Heart right ventricle (tissue), 16 donors: ENCODE measurements at regions not wholly inside any gene's neighbourhood (a gene's known extent, or its start where the extent isn't known, plus 50 kb on each side); places are given as distances from the start of the nearest gene placed in this dataset.

Experiments
- ATAC-seq, 8 donors: fragments of 200-7000 bp; cut with Tn5 transposase; one replicate each; pipeline ENCODE4 v1.9.1; 2020; ENCODE audit warnings: mild to moderate bottlenecking in 8 of 8, moderate library complexity in 8 of 8, moderate number of reproducible peaks in 1 of 8
- DNase-seq, 2 donors: peaks; one replicate each; pipeline ENCODE4 v3.0.0-alpha.2; 2020
- H3K27ac ChIP-seq, 10 donors: fragments of 200-600 bp; sonication (generic) in 2 of 10; one replicate each; pipeline versions ENCODE4 v1.5.0 to v1.8.0; 2020 to 2022; ENCODE audit warnings: mild to moderate bottlenecking in 3 of 10
- H3K27me3 ChIP-seq, 7 donors: fragments of 200-600 bp; one replicate each; pipeline ENCODE4 v1.8.0; 2021 to 2022; ENCODE audit warnings: mild to moderate bottlenecking in 2 of 7
- H3K36me3 ChIP-seq, 9 donors: fragments of 200-600 bp; sonication (generic) in 1 of 9; one replicate each; pipeline versions ENCODE4 v1.5.0 to v1.8.0; 2020 to 2022; ENCODE audit warnings: mild to moderate bottlenecking in 2 of 9
- H3K4me1 ChIP-seq, 9 donors: fragments of 200-600 bp; sonication (generic) in 1 of 9; one replicate each; pipeline versions ENCODE4 v1.5.0 to v1.8.0; 2020 to 2022; ENCODE audit warnings: mild to moderate bottlenecking in 4 of 9
- H3K4me3 ChIP-seq, 10 donors: fragments of 200-600 bp; sonication (generic) in 2 of 10; one replicate each; pipeline versions ENCODE4 v1.5.0 to v1.8.0; 2020 to 2022; ENCODE audit warnings: mild to moderate bottlenecking in 7 of 10, moderate library complexity in 2 of 10
- H3K9me3 ChIP-seq, 11 donors: fragments of 200-600 bp in 10 of 11; sonication (generic) in 2 of 11; one replicate each; pipeline versions ENCODE4 v1.5.0 to v1.8.0; 2013 to 2022; ENCODE audit warnings: mild to moderate bottlenecking in 2 of 11, control low read depth in 1 of 11, moderate library complexity in 1 of 11
- CTCF ChIP-seq, 9 donors: fragments of 200-600 bp; sonication (generic) in 2 of 9; IDR thresholded peaks; one replicate each; pipeline versions ENCODE4 v1.5.0 to v1.8.0; 2021 to 2022; ENCODE audit warnings: antibody characterized with exemption in 9 of 9, mild to moderate bottlenecking in 5 of 9, moderate library complexity in 1 of 9
- WGBS, 2 donors: extraction: QIAGEN DNeasy Blood & Tissue Kit; methylation state at CpG; one replicate each; pipeline ENCODE4 v1.1.7; 2013; ENCODE audit warnings: inconsistent platforms in 1 of 2; 5-methylcytosine and 5-hydroxymethylcytosine counted together
- intact Hi-C, 10 donors: fragments of 100-400 bp; cut with DNase I; formaldehyde crosslinking; loops; one replicate each; pipeline versions ENCODE4 v1.11.1 to v1.14.2; 2022
- donor health status: Arrhythmogenic right ventricular cardiomyopathy.
- donor health status: ischemic (EF 13 %, LVEDD 7.1; RV severe dilation, severe dysfunction).
- donor health status: healthy with polysubstance abuse.
- donor health status: DM: no; HTN: yes; CAD: no.
- donor health status: DM: no; HTN: no; CAD: no.
- donor health status: ischemic (EF 25% LVEDD 6.9; RV normal size, moderate dysfunction).
- donor health status: ischemic (EF 25% LVEDD 5.7; RV mildly dilated, moderate dysfunction).
- donor health status: healthy.
- donor health status: DM: yes; HTN: yes; CAD: no.
- donor health status: Ischemic cardiomyopathy.
- donor health status: ischemic (EF 35%, LVEDD 5.7; RV mildly dilated, moderate dysfunction).
- donor health status: nonischemic (EF 11% LVEDD 7.7; RV severe dilation, severe dysfunction).
- donor health status: DM: yes; HTN: yes; CAD: no.
- donor health status: PGD.
- donor health status: ischemic (EF 29% LVEDD 5.4; RV normal size, mild dysfunction).
- donor health status: nonischemic (EF 23%, LVEDD 6.1; RV moderate dilation, normal function).

- no peak for TF ChIP-seq CTCF (IDR thresholded peaks at IDR 0.05)
- no peak for ATAC-seq
These were observed 104.2 kb downstream of the ATP6V1G3 start for GRCh38 chr1:198436276-198436675.

GRCh38 chr1:198435056-198435455 lies 105.4 kb downstream of the ATP6V1G3 start:
- H3K9me3 ChIP-seq = peaks cover 0 to 11% (median 2%) of the 10 kb centered on the region in 11 donors
- DNase-seq (no peak), ATAC-seq (no peak)
- no peak overlapping the region for H3K4me3 ChIP-seq
- H3K27me3 ChIP-seq = no peaks in the 10 kb centered on the region
- TF ChIP-seq CTCF (IDR thresholded peaks at IDR 0.05) = no peak
- intact Hi-C loops = no loop called here
- no peaks in the 10 kb centered on the region for H3K4me1 ChIP-seq
- no peaks in the 10 kb centered on the region for H3K36me3 ChIP-seq
- no peak overlapping the region for H3K27ac ChIP-seq

More at GRCh38 chr1:198436276-198436675, 104.2 kb downstream of the ATP6V1G3 start:
- Histone ChIP-seq H3K36me3 (no peaks in the 10 kb centered on the region), H3K4me1 (no peaks in the 10 kb centered on the region), H3K27me3 (no peaks in the 10 kb centered on the region), H3K27ac (no peak overlapping the region), H3K4me3 (no peak overlapping the region), H3K9me3 (peaks cover 0 to 10% (median 2%) of the 10 kb centered on the region in 11 donors)
- no peak for DNase-seq
- intact Hi-C loops = no loop called here

- no peak for TF ChIP-seq CTCF (IDR thresholded peaks at IDR 0.05)
- Histone ChIP-seq H3K27me3 (no peaks in the 10 kb centered on the region), H3K4me1 (no peaks in the 10 kb centered on the region), H3K4me3 (no peak overlapping the region), H3K9me3 (no peaks in the 10 kb centered on the region), H3K36me3 (no peaks in the 10 kb centered on the region), H3K27ac (no peak overlapping the region)
- ATAC-seq = no peak
- intact Hi-C loops = no loop called here
- no peak for DNase-seq
- WGBS, 2 donors = 79 to 93% methylated on average over 2 of the region's 2 CpGs
These were observed 116.0 kb downstream of the ATP6V1G3 start for GRCh38 chr1:198424441-198424840.

- 91% methylated on average over 1 of the region's 1 CpG for WGBS, 2 donors
These were observed 116.8 kb downstream of the ATP6V1G3 start for GRCh38 chr1:198423673-198424072.

More at GRCh38 chr1:198423673-198424072, 116.8 kb downstream of the ATP6V1G3 start:
- TF ChIP-seq CTCF (IDR thresholded peaks at IDR 0.05) = no peak
- intact Hi-C loops = no loop called here
- DNase-seq = no peak
- no peaks in the 10 kb centered on the region for H3K9me3 ChIP-seq
- H3K27ac ChIP-seq = no peak overlapping the region
- H3K36me3 ChIP-seq = no peaks in the 10 kb centered on the region
- no peaks in the 10 kb centered on the region for H3K27me3 ChIP-seq
- no peaks in the 10 kb centered on the region for H3K4me1 ChIP-seq
- no peak for ATAC-seq
- no peak overlapping the region for H3K4me3 ChIP-seq
